ENCODE measurements at regions not wholly inside any gene's neighbourhood (a gene's known extent, or its start where the extent isn't known, plus 50 kb on each side); places are given as distances from the start of the nearest gene placed in this dataset.
"Not testable (repeated sequence)": the region's sequence is repeated elsewhere in the genome, so short reads cannot be mapped to it uniquely, and the experiment has no call there.

GRCh38 chr18:66136039-66136438 is 385.2 kb downstream of the CDH7 start:
- no peak for DNase-seq

- no peak for DNase-seq
Measured at GRCh38 chr18:66129248-66129647, 378.4 kb downstream of the CDH7 start.

GRCh38 chr18:66126266-66126665 is 375.5 kb downstream of the CDH7 start:
- no peak for DNase-seq

- DNase-seq = peak; percentile 18
Measured at GRCh38 chr18:66124394-66124793, 373.6 kb downstream of the CDH7 start.

GRCh38 chr18:66119347-66119746 is 368.5 kb downstream of the CDH7 start:
- DNase-seq = no peak

- DNase-seq = no peak
Measured at GRCh38 chr18:66111018-66111417, 360.2 kb downstream of the CDH7 start.

- no peak for DNase-seq
Measured at GRCh38 chr18:66110607-66111006, 359.8 kb downstream of the CDH7 start.

- DNase-seq = no peak
Measured at GRCh38 chr18:66109981-66110380, 359.2 kb downstream of the CDH7 start.

GRCh38 chr18:66107546-66107945 is 356.7 kb downstream of the CDH7 start:
- no peak for DNase-seq

GRCh38 chr18:66105016-66105415 is 354.2 kb downstream of the CDH7 start:
- no peak for DNase-seq

GRCh38 chr18:66103550-66103949 is 352.7 kb downstream of the CDH7 start:
- DNase-seq = no peak

GRCh38 chr18:66083078-66083477 is 332.3 kb downstream of the CDH7 start:
- DNase-seq = no peak

GRCh38 chr18:66078925-66079800 is 328.4 kb downstream of the CDH7 start:
- no peak for DNase-seq

GRCh38 chr18:66077066-66077465 is 326.3 kb downstream of the CDH7 start:
- no peak for DNase-seq

- DNase-seq = no peak
Measured at GRCh38 chr18:66066191-66066590, 315.4 kb downstream of the CDH7 start.

GRCh38 chr18:66048406-66048805 is 297.6 kb downstream of the CDH7 start:
- DNase-seq = peak; percentile 27

- no peak for DNase-seq
Measured at GRCh38 chr18:66046032-66046602, 295.3 kb downstream of the CDH7 start.

- DNase-seq = no peak
Measured at GRCh38 chr18:66043009-66043408, 292.2 kb downstream of the CDH7 start.

GRCh38 chr18:66013969-66014368 is 263.2 kb downstream of the CDH7 start:
- no peak for DNase-seq

GRCh38 chr18:66011916-66012315 is 261.1 kb downstream of the CDH7 start:
- DNase-seq = no peak

- no peak for DNase-seq
Measured at GRCh38 chr18:66005831-66006588, 255.2 kb downstream of the CDH7 start.

GRCh38 chr18:65998971-65999700 is 248.3 kb downstream of the CDH7 start:
- not testable (repeated sequence) for DNase-seq

- DNase-seq = no peak
Measured at GRCh38 chr18:65995206-65995605, 244.4 kb downstream of the CDH7 start.
